Spleen (tissue), 11 donors: ENCODE measurements at regions not wholly inside any gene's neighbourhood (a gene's known extent, or its start where the extent isn't known, plus 50 kb on each side); places are given as distances from the start of the nearest gene placed in this dataset.
A peak's percentile ranks its signal among the peaks of the same experiment; 100 is the strongest.

Experiments used
- DNase-seq: peaks from one replicate; pipeline ENCODE4 v3.0.0-alpha.2; 2020
- H3K27ac ChIP-seq, 8 donors: fragments of 200-600 bp; sonication (generic) in 7 of 8; 1 replicate in 4 of 8; 2 replicates in 4 of 8; pipeline versions ENCODE4 v1.5.0 to v1.8.0; 2016 to 2021; ENCODE audit warnings: inconsistent platforms in 4 of 8, mild to moderate bottlenecking in 4 of 8, moderate library complexity in 1 of 8
- H3K27me3 ChIP-seq, 7 donors: fragments of 200-600 bp; sonication (generic) in 6 of 7; replicated peaks in 1 of 7; 1 replicate in 4 of 7; 2 replicates in 3 of 7; pipeline versions ENCODE4 v1.5.0 to v1.8.0; 2016 to 2021; ENCODE audit warnings: inconsistent platforms in 3 of 7, mild to moderate bottlenecking in 1 of 7
- H3K36me3 ChIP-seq, 6 donors: fragments of 200-600 bp; sonication (generic) in 5 of 6; 1 replicate in 4 of 6; 2 replicates in 2 of 6; pipeline versions ENCODE4 v1.5.0 to v1.8.0; 2016 to 2021; ENCODE audit warnings: inconsistent platforms in 2 of 6
- H3K4me1 ChIP-seq, 6 donors: fragments of 200-600 bp; sonication (generic) in 5 of 6; 1 replicate in 3 of 6; 2 replicates in 3 of 6; pipeline versions ENCODE4 v1.5.0 to v1.8.0; 2016 to 2021; ENCODE audit warnings: inconsistent platforms in 3 of 6
- H3K4me3 ChIP-seq, 8 donors: fragments of 200-600 bp; sonication (generic) in 7 of 8; 1 replicate in 4 of 8; 2 replicates in 4 of 8; pipeline versions ENCODE4 v1.5.0 to v1.8.0; 2016 to 2021; ENCODE audit warnings: inconsistent platforms in 4 of 8, mild to moderate bottlenecking in 4 of 8, moderate library complexity in 2 of 8
- H3K9me3 ChIP-seq, 8 donors: fragments of 200-600 bp; sonication (generic) in 7 of 8; 1 replicate in 4 of 8; 2 replicates in 4 of 8; pipeline versions ENCODE4 v1.5.0 to v1.8.0; 2016 to 2021; ENCODE audit warnings: inconsistent platforms in 4 of 8
- POLR2A ChIP-seq, 3 donors: fragments of 450-650 bp; IDR thresholded peaks; one replicate each; pipeline ENCODE4 v1.5.1; 2017; ENCODE audit warnings: antibody characterized with exemption in 3 of 3, mild to moderate bottlenecking in 1 of 3
- POLR2AphosphoS5 ChIP-seq, 3 donors: sonication (generic); formaldehyde crosslinking; IDR thresholded peaks; one replicate each; pipeline ENCODE4 v1.5.1; 2017; ENCODE audit warnings: antibody characterized with exemption in 3 of 3
- WGBS, 5 donors: extraction: QIAGEN DNeasy Blood & Tissue Kit in 3 of 5; methylation state at CpG; one replicate each; pipeline versions ENCODE4 v1.1.5 to v1.1.7; 2013 to 2018; 5-methylcytosine and 5-hydroxymethylcytosine counted together
- intact Hi-C: fragments of 100-400 bp; cut with DNase I; formaldehyde crosslinking; loops from one replicate; pipeline ENCODE4 v1.15.0; 2023; ENCODE audit warnings: low total_unique reads
- TF ChIP-seq, protein P1 (sequence below), 11 experiments: fragments of 200-600 bp in 7 of 11; fragments of 450-650 bp in 4 of 11; sonication (generic) in 4 of 11; IDR thresholded peaks in 8 of 11; conservative IDR thresholded peaks in 3 of 11; 1 replicate in 7 of 11; 2 replicates in 4 of 11; pipeline versions ENCODE4 v1.4.0 to v1.8.0; 2016 to 2021; ENCODE audit warnings: antibody characterized with exemption in 11 of 11, inconsistent platforms in 4 of 11, mild to moderate bottlenecking in 1 of 11
- donor health status: healthy with polysubstance abuse.
- donor health status: DM: no; HTN: no; CAD: no; lungs with moderate emphysema.
- donor health status: DM: no; HTN: no; CAD: no.
- donor health status: Bipolar disorder and iron deficiency.
- donor health status: healthy.
- donor health status: DM: no; HTN: no; CAD: no.
- donor health status: DM: yes; HTN: yes; CAD: no.

DNA sequence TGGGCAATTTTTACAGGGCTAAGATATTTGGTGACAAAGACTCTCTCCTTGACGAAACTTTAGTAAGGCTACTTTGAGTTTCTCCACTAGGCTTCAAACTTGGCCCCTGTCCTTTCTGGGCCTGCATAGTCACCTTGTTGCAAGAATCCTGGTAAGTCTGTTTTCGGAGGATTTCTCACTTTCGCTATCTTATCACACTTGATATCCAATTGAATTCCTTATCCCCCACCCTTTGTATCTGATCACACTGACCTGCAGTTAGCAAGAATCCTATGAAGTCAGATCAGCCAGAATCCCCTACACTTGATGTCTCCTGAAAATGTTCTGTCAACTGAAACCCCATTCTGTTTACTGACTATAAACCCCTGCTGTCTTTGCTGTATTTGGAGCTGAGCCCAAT, 499.8 kb upstream of the GCFC2 start:
- no peak for DNase-seq
- no peaks in the 10 kb centered on the region for H3K9me3 ChIP-seq
- H3K27me3 ChIP-seq, result no peaks in the 10 kb centered on the region
- no peaks in the 10 kb centered on the region for H3K36me3 ChIP-seq
- no peak for TF ChIP-seq POLR2A (IDR thresholded peaks at IDR 0.05)
- TF ChIP-seq, protein P1, sequence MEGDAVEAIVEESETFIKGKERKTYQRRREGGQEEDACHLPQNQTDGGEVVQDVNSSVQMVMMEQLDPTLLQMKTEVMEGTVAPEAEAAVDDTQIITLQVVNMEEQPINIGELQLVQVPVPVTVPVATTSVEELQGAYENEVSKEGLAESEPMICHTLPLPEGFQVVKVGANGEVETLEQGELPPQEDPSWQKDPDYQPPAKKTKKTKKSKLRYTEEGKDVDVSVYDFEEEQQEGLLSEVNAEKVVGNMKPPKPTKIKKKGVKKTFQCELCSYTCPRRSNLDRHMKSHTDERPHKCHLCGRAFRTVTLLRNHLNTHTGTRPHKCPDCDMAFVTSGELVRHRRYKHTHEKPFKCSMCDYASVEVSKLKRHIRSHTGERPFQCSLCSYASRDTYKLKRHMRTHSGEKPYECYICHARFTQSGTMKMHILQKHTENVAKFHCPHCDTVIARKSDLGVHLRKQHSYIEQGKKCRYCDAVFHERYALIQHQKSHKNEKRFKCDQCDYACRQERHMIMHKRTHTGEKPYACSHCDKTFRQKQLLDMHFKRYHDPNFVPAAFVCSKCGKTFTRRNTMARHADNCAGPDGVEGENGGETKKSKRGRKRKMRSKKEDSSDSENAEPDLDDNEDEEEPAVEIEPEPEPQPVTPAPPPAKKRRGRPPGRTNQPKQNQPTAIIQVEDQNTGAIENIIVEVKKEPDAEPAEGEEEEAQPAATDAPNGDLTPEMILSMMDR (IDR thresholded peaks at IDR 0.05 in 8 of 11, conservative IDR thresholded peaks at IDR 0.05 in 3 of 11), result no peak
- TF ChIP-seq POLR2AphosphoS5 (IDR thresholded peaks at IDR 0.05), result no peak
- no peak overlapping the region for H3K27ac ChIP-seq
- 84 to 90% (median 88%) methylated on average over 3 of the region's 3 CpGs for WGBS, 5 donors
- H3K4me3 ChIP-seq, result no peak overlapping the region
- H3K4me1 ChIP-seq, result no peaks in the 10 kb centered on the region
- intact Hi-C loops, result no loop called here

DNA sequence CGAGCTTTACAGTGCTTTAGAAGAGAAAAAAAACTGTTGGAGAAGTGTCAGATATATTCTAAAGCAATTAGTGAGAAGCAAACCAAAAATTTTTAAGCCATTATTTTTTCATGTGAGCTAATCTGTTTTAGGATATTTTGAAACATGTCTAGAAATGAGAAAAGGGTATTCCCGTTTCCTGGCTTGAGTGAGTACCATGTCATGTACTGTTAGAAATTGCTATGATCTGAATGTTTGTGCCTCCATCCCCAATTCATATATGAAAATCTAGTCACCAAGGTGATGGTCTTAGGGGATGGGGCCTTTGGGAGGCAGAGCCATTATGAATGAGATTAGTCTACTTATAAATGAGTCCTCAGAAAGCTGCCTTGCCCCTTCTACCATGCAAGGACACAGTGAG, 493.3 kb upstream of the GCFC2 start:
- H3K27me3 ChIP-seq, result no peaks in the 10 kb centered on the region
- WGBS, 5 donors, result 64 to 82% (median 74%) methylated on average over 2 of the region's 2 CpGs
- H3K4me3 ChIP-seq, result no peak overlapping the region
- intact Hi-C loops, result no loop called here
- H3K36me3 ChIP-seq, result no peaks in the 10 kb centered on the region
- TF ChIP-seq, protein P1 (IDR thresholded peaks at IDR 0.05 in 8 of 11, conservative IDR thresholded peaks at IDR 0.05 in 3 of 11), result no peak
- TF ChIP-seq POLR2AphosphoS5 (IDR thresholded peaks at IDR 0.05) (no peak), POLR2A (IDR thresholded peaks at IDR 0.05) (no peak)
- no peaks in the 10 kb centered on the region for H3K4me1 ChIP-seq
- H3K27ac ChIP-seq, result no peak overlapping the region
- no peaks in the 10 kb centered on the region for H3K9me3 ChIP-seq
- no peak for DNase-seq

DNA sequence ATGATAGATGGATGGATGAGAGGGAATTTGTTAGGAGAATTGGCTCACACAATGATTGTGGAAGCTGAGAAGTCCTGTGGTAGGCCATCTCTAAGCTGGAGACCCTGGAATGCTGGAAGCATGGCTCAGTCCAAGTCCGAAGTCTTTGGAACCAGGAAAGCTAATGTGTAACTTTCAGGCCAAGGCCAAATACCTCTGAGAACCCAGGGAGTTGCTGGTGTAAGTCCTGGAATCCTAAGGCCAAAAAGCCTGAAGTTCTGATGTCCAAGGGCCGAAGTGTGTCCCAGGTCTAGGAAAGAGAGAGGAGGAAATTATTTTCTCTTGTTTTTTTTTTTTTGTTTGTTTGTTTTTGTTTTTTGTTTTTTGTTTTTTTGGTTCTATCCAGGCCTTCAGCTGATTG, 492.2 kb upstream of the GCFC2 start:
- Histone ChIP-seq H3K4me1 (no peaks in the 10 kb centered on the region), H3K36me3 (no peaks in the 10 kb centered on the region), H3K9me3 (no peaks in the 10 kb centered on the region), H3K4me3 (no peak overlapping the region), H3K27ac (no peak overlapping the region), H3K27me3 (no peaks in the 10 kb centered on the region)
- DNase-seq, result no peak
- no peak for TF ChIP-seq POLR2AphosphoS5 (IDR thresholded peaks at IDR 0.05)
- TF ChIP-seq, protein P1 (IDR thresholded peaks at IDR 0.05 in 8 of 11, conservative IDR thresholded peaks at IDR 0.05 in 3 of 11), result no peak
- no peak for TF ChIP-seq POLR2A (IDR thresholded peaks at IDR 0.05)
- 71 to 95% (median 87%) methylated on average over 2 of the region's 2 CpGs for WGBS, 5 donors
- intact Hi-C loops, result no loop called here

DNA sequence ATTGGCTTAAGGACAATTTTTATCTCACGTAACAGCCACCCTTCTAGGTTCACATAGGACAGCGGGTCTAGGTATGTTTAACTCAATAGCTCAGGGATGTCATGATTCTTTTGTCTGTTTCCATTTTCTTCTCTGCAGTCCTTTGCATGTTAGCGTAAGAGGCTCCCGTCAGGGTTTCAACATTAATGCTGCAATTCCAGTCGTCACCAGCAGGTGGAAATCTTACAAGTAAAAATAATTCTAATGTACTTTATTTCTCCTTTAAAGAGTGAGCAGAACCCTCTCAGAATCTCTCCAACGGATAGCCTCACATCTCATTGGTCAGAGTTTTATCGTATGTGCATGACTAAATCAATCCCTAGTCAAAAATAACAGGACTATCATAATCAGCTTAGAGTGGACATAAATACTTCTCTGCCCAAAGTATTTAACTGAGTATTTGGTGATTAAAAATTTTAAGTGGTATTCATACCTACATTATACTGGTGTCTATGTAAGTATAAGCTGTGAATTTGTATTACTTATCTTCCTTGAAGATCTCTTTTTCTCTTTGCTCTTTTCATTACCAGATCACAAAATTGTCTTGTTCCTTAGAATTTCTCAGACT, 487.2 kb upstream of the GCFC2 start:
- no peak for DNase-seq
- intact Hi-C loops, result loop anchor here (5.0 kb wide), 1 partner anchor 399 kb away; no protein-coding TSS in a partner anchor
- Histone ChIP-seq H3K4me3 (no peak overlapping the region), H3K4me1 (no peaks in the 10 kb centered on the region), H3K9me3 (no peaks in the 10 kb centered on the region), H3K27me3 (no peaks in the 10 kb centered on the region), H3K36me3 (no peaks in the 10 kb centered on the region), H3K27ac (no peak overlapping the region)
- WGBS, 5 donors, result 17 to 28% (median 18%) methylated on average over 7 of the region's 7 CpGs
- TF ChIP-seq, protein P1 (IDR thresholded peaks at IDR 0.05 in 8 of 11, conservative IDR thresholded peaks at IDR 0.05 in 3 of 11), result peak; percentile 18 to 79 (median 69)
- TF ChIP-seq POLR2A (IDR thresholded peaks at IDR 0.05) (no peak), POLR2AphosphoS5 (IDR thresholded peaks at IDR 0.05) (no peak)
